ENCODE measurements at regions not wholly inside any gene's neighbourhood (a gene's known extent, or its start where the extent isn't known, plus 50 kb on each side); places are given as distances from the start of the nearest gene placed in this dataset.

GRCh38 chr5:12662545-12663314 lies 758.5 kb upstream of the CTNND2 start (continued):
- TF ChIP-seq SP2 (IDR thresholded peaks at IDR 0.05; ENCODE audit: low read length) = no peak
- peak; percentile 32; the same call in 1 of the 2 replicates for TF ChIP-seq POU5F1 (IDR thresholded peaks at IDR 0.05; ENCODE audit: low read depth, low read length)
- no peak for TF ChIP-seq KDM1A (IDR thresholded peaks at IDR 0.05; ENCODE audit: borderline replicate concordance, low read length)
- no peak for TF ChIP-seq CBX5 (IDR thresholded peaks at IDR 0.05; ENCODE audit: low read depth, low read length)

Data from H1 (cell line).